ENCODE measurements at regions not wholly inside any gene's neighbourhood (a gene's known extent, or its start where the extent isn't known, plus 50 kb on each side); places are given as distances from the start of the nearest gene placed in this dataset.

DNA sequence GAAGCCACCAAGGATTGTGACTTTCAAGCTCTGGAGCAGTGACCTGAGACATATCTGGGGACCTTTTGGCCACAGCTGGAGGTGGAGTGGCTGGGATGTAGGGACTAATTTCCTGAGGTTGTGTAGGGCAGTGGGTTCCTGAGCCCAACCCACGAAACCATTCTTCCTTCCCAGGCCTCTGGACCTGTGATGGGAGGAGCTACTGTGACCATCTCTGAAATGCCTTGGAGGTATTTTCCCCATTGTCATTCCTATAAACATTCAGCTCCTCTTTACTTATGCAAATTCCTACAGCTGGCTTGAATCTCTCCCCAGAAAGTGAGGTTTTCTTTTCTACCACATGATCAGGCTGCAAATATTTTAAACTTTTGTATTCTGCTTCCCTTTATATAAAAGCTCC is 172.6 kb downstream of the TUSC1 start:
- intact Hi-C loops (cut with DNase I): no loop called here
- 33 to 47% (median 45%) methylated on average over 1 of the region's 1 CpG for WGBS, 3 donors
- TF ChIP-seq CTCF (IDR thresholded peaks at IDR 0.05) (no peak), POLR2A (IDR thresholded peaks at IDR 0.05) (no peak), EP300 (IDR thresholded peaks at IDR 0.05) (no peak)

DNA sequence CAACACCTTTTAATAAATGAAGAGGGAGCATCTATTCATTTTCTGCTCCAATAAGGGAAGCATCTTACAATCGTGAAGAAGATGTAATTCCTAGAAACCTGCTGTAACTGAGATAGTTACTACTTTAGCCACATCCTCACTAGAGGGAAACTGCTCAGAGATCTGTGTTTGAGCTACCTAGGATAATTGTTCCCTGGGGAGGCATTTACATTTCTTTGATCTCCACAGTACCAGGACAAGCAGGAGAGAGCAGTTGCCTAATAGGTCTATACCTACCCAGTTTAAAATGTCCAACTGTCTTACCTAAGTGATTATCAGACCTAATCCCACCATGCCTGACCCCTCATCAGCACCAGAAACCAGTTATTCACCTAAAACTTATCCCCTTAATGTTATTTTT is 196.9 kb downstream of the TUSC1 start:
- Histone ChIP-seq H3K4me3 (no peak overlapping the region), H3K27ac (no peak overlapping the region), H3K9me3 (no peaks in the 10 kb centered on the region), H3K36me3 (no peaks in the 10 kb centered on the region), H3K27me3 (no peaks in the 10 kb centered on the region), H3K4me1 (ENCODE audit: insufficient read depth) (no peaks in the 10 kb centered on the region)
- WGBS, 3 donors: 45 to 59% (median 46%) methylated on average over 1 of the region's 1 CpG
- DNase-seq: no peak
- no peak for TF ChIP-seq EP300 (IDR thresholded peaks at IDR 0.05)
- no peak for TF ChIP-seq CTCF (IDR thresholded peaks at IDR 0.05)
- intact Hi-C loops (cut with DNase I): no loop called here

More for the DNA sequence above, 172.6 kb downstream of the TUSC1 start:
- Histone ChIP-seq H3K9me3 (peaks cover 0 to 4% of the 10 kb centered on the region in 2 donors), H3K36me3 (no peaks in the 10 kb centered on the region), H3K27me3 (no peaks in the 10 kb centered on the region), H3K4me3 (no peak overlapping the region), H3K27ac (no peak overlapping the region), H3K4me1 (ENCODE audit: insufficient read depth) (no peaks in the 10 kb centered on the region)
- DNase-seq: no peak

DNA sequence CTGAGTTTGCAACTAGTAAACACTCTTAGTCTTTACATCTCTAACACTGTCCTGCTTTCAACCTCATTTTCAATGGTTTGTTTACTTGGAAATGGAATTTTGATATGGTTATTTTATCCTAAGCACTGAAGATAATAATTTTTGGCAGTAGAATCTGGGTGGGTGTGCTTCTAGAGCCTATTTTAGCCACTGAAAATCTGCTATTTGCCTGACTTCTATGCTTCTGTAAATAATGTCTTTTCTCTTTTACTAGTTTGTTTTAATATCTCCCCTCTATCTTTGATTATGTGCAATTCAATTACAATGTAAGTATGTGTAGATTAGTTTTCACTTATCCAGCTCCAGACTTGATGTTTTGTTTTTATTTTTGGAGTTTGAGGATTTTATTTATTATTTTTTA is 197.5 kb downstream of the TUSC1 start:
- intact Hi-C loops (cut with DNase I): no loop called here
- no peak overlapping the region for H3K27ac ChIP-seq
- H3K9me3 ChIP-seq: no peaks in the 10 kb centered on the region
- TF ChIP-seq CTCF (IDR thresholded peaks at IDR 0.05): no peak
- TF ChIP-seq POLR2A (IDR thresholded peaks at IDR 0.05): no peak
- no peak for TF ChIP-seq EP300 (IDR thresholded peaks at IDR 0.05)
- no peaks in the 10 kb centered on the region for H3K27me3 ChIP-seq
- H3K36me3 ChIP-seq: no peaks in the 10 kb centered on the region
- H3K4me1 ChIP-seq (ENCODE audit: insufficient read depth): no peaks in the 10 kb centered on the region
- no peak for DNase-seq
- no peak overlapping the region for H3K4me3 ChIP-seq

GRCh38 chr9:25472681-25473080 is 205.6 kb downstream of the TUSC1 start:
- H3K27me3 ChIP-seq: no peaks in the 10 kb centered on the region
- no peak overlapping the region for H3K27ac ChIP-seq
- no peaks in the 10 kb centered on the region for H3K9me3 ChIP-seq
- H3K4me1 ChIP-seq (ENCODE audit: insufficient read depth): no peaks in the 10 kb centered on the region
- H3K36me3 ChIP-seq: no peaks in the 10 kb centered on the region
- TF ChIP-seq EP300 (IDR thresholded peaks at IDR 0.05) (no peak), CTCF (IDR thresholded peaks at IDR 0.05) (no peak), POLR2A (IDR thresholded peaks at IDR 0.05) (no peak)
- WGBS, 3 donors: 47 to 75% (median 57%) methylated on average over 2 of the region's 2 CpGs
- intact Hi-C loops (cut with DNase I): no loop called here
- no peak overlapping the region for H3K4me3 ChIP-seq
- no peak for DNase-seq

DNA sequence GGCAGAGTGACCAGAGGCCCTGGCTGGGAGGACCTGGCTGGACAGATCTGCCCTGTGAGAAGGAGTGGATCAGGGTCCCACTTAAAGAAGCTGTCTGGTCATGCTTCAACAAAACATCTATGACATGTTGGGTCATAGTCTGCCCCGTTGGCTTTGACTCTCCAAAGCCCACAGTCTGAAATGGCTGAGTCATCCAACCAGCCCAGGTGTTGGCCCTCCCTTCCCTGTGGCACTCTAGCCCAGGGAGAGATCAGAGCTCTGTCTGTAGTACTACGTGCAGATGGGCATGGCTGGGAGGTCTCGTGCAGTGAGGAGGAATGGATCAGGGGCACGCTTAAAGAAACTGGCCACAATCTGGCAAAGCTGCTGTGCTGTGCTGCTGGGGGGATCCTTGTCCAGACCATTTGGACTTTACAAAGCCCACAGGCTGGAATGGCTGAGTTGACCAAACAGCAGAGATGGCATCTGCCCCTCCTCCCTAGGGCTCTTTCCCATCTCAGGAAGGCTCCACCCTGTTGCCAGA is 206.1 kb downstream of the TUSC1 start:
- TF ChIP-seq POLR2A (IDR thresholded peaks at IDR 0.05) (no peak), EP300 (IDR thresholded peaks at IDR 0.05) (no peak), CTCF (IDR thresholded peaks at IDR 0.05) (no peak)
- Histone ChIP-seq H3K4me1 (ENCODE audit: insufficient read depth) (no peaks in the 10 kb centered on the region), H3K27me3 (no peaks in the 10 kb centered on the region), H3K9me3 (no peaks in the 10 kb centered on the region), H3K36me3 (no peaks in the 10 kb centered on the region), H3K4me3 (no peak overlapping the region), H3K27ac (no peak overlapping the region)
- 74 to 82% (median 80%) methylated on average over 4 of the region's 4 CpGs for WGBS, 3 donors
- DNase-seq: no peak
- intact Hi-C loops (cut with DNase I): no loop called here
